IMR-90 (cell line): ENCODE measurements at regions not wholly inside any gene's neighbourhood (a gene's known extent, or its start where the extent isn't known, plus 50 kb on each side); places are given as distances from the start of the nearest gene placed in this dataset.

Experiments used
- ATAC-seq: fragments of 200-7000 bp; cut with Tn5 transposase; 2 replicates; pipeline ENCODE4 v1.9.1; 2020; ENCODE audit warnings: low read depth, mild to moderate bottlenecking, moderate library complexity
- BruUV-seq: library from RNA; stranded (reverse); fragments of 400-500 nt; replicated peaks from 2 replicates; lab custom pipeline; 2021; lab: Mats Ljungman, UMichigan
- CTCF ChIA-PET: fragments of 300-600 bp; formaldehyde crosslinking; extraction: SDS; loops from one replicate; lab custom pipeline; 2021; ENCODE audit warnings: antibody characterized with exemption; lab: Yijun Ruan, JAX
- POLR2A ChIA-PET: fragments of 300-600 bp; sonication (Branson Sonifier 250); formaldehyde crosslinking; loops from one replicate; lab custom pipeline; 2022; ENCODE audit warnings: antibody characterized with exemption; ENCODE audit not compliant: unreplicated experiment; lab: Charles Lee
- DNase-seq: peaks from one replicate; pipeline ENCODE4 v3.0.0; 2013
- H2AFZ ChIP-seq: replicated peaks from 2 replicates; pipeline ENCODE3; 2013; ENCODE audit warnings: low read length, mild to moderate bottlenecking; ENCODE audit not compliant: poor library complexity
- H2AK5ac ChIP-seq: 2 replicates; pipeline ENCODE4 v1.6.1; 2013; ENCODE audit warnings: low read depth, low read length, inconsistent platforms
- H2AK9ac ChIP-seq: replicated peaks from 2 replicates; pipeline ENCODE3; 2013; ENCODE audit warnings: mild to moderate bottlenecking, low read depth, low read length, moderate library complexity; ENCODE audit not compliant: poor library complexity
- H2BK120ac ChIP-seq: 2 replicates; pipeline ENCODE4 v1.6.1; 2013; ENCODE audit warnings: low read depth, low read length, inconsistent platforms
- H2BK15ac ChIP-seq: 3 replicates; pipeline ENCODE4 v1.6.1; 2013; ENCODE audit warnings: low read depth, low read length, inconsistent platforms
- H2BK20ac ChIP-seq: 2 replicates; pipeline ENCODE4 v1.6.1; 2013; ENCODE audit warnings: low read depth, mild to moderate bottlenecking, inconsistent platforms, low read length, moderate library complexity
- H2BK5ac ChIP-seq: 2 replicates; pipeline ENCODE4 v1.6.1; 2013; ENCODE audit warnings: mild to moderate bottlenecking, low read depth, low read length, inconsistent platforms; ENCODE audit not compliant: poor library complexity, severe bottlenecking
- H3K14ac ChIP-seq: replicated peaks from 2 replicates; pipeline ENCODE4 v1.6.1; 2013; ENCODE audit warnings: low read depth, low read length, inconsistent platforms
- H3K18ac ChIP-seq: 2 replicates; pipeline ENCODE4 v1.6.1; 2013; ENCODE audit warnings: low read depth, low read length, control low read depth
- H3K23ac ChIP-seq: 2 replicates; pipeline ENCODE4 v1.6.1; 2013; ENCODE audit warnings: low read depth, low read length, inconsistent platforms
- H3K27ac ChIP-seq: 2 replicates; pipeline ENCODE4 v1.5.1; 2013; ENCODE audit warnings: mild to moderate bottlenecking, control low read depth, low read length; ENCODE audit not compliant: insufficient read depth
- H3K27me3 ChIP-seq: 2 replicates; pipeline ENCODE4 v1.6.1; 2013; ENCODE audit warnings: low read length; ENCODE audit not compliant: control insufficient read depth, insufficient read depth
- H3K36me3 ChIP-seq: 2 replicates; pipeline ENCODE4 v1.6.1; 2013; ENCODE audit warnings: low read length, mixed read lengths; ENCODE audit not compliant: control insufficient read depth, insufficient read depth
- H3K4ac ChIP-seq: 2 replicates; pipeline ENCODE4 v1.6.1; 2013; ENCODE audit warnings: low read depth, low read length, inconsistent platforms
- H3K4me1 ChIP-seq: 2 replicates; pipeline ENCODE4 v1.6.1; 2013; ENCODE audit warnings: low read length, mixed read lengths; ENCODE audit not compliant: control insufficient read depth, insufficient read depth
- H3K4me2 ChIP-seq: 2 replicates; pipeline ENCODE4 v1.6.1; 2013; ENCODE audit warnings: low read depth, mild to moderate bottlenecking, control low read depth, low read length, moderate library complexity
- H3K4me3 ChIP-seq: 2 replicates; pipeline ENCODE4 v1.5.1; 2013; ENCODE audit warnings: low read depth, mild to moderate bottlenecking, control low read depth, low read length, moderate library complexity; ENCODE audit not compliant: insufficient read depth
- H3K56ac ChIP-seq: 2 replicates; pipeline ENCODE4 v1.6.1; 2013; ENCODE audit warnings: low read length, inconsistent platforms; ENCODE audit not compliant: insufficient read depth; ENCODE audit errors: extremely low read depth
- H3K79me1 ChIP-seq, 2 experiments: 2 replicates each; pipeline ENCODE4 v1.6.1; 2013; ENCODE audit warnings: low read length in 2 of 2, inconsistent platforms in 1 of 2, low read depth in 1 of 2
- H3K9ac ChIP-seq: 2 replicates; pipeline ENCODE4 v1.6.1; 2013; ENCODE audit warnings: low read depth, low read length, control low read depth
- H3K9me1 ChIP-seq: 2 replicates; pipeline ENCODE4 v1.6.1; 2013; ENCODE audit warnings: low read length, inconsistent platforms; ENCODE audit not compliant: insufficient read depth
- H3K9me3 ChIP-seq: 2 replicates; pipeline ENCODE4 v1.6.1; 2013; ENCODE audit warnings: low read length; ENCODE audit not compliant: control insufficient read depth, insufficient read depth
- H4K20me1 ChIP-seq: 2 replicates; pipeline ENCODE4 v1.6.1; 2013; ENCODE audit warnings: low read length, inconsistent platforms; ENCODE audit not compliant: insufficient read depth
- H4K5ac ChIP-seq: 2 replicates; pipeline ENCODE4 v1.6.1; 2013; ENCODE audit warnings: mild to moderate bottlenecking, low read depth, low read length, control low read depth
- H4K8ac ChIP-seq, 2 experiments: 2 replicates each; pipeline ENCODE4 v1.6.1; 2013; ENCODE audit warnings: low read depth in 2 of 2, low read length in 2 of 2, control low read depth in 1 of 2, inconsistent platforms in 1 of 2
- H4K91ac ChIP-seq: 2 replicates; pipeline ENCODE4 v1.6.1; 2013; ENCODE audit warnings: low read depth, low read length, inconsistent platforms; ENCODE audit not compliant: insufficient read depth
- BHLHE40 ChIP-seq: fragments of 150-350 bp; IDR thresholded peaks from 2 replicates; pipeline ENCODE4 v1.6.1; 2016; ENCODE audit warnings: mild to moderate bottlenecking, low read depth, low read length
- CEBPB ChIP-seq: IDR thresholded peaks from 2 replicates; pipeline ENCODE4 v1.6.1; 2012; ENCODE audit warnings: low read depth, low read length, improper control_type of control experiment
- CHD1 ChIP-seq: IDR thresholded peaks from 2 replicates; pipeline ENCODE4 v1.6.1; 2012; ENCODE audit warnings: low read depth, low read length, improper control_type of control experiment
- FOS ChIP-seq: fragments of 150-350 bp; IDR thresholded peaks from 2 replicates; pipeline ENCODE4 v1.6.1; 2016; ENCODE audit warnings: low read depth, low read length
- MAFK ChIP-seq: IDR thresholded peaks from 2 replicates; pipeline ENCODE4 v1.6.1; 2012; ENCODE audit warnings: low read depth, low read length, improper control_type of control experiment
- MAZ ChIP-seq: IDR thresholded peaks from 2 replicates; pipeline ENCODE4 v1.6.1; 2012; ENCODE audit warnings: low read depth, mild to moderate bottlenecking, low read length, improper control_type of control experiment, moderate library complexity, borderline replicate concordance
- MXI1 ChIP-seq: IDR thresholded peaks from 2 replicates; pipeline ENCODE4 v1.6.1; 2012; ENCODE audit warnings: low read depth, mild to moderate bottlenecking, low read length, moderate library complexity, borderline replicate concordance
- NFE2L2 ChIP-seq: fragments of 150-350 bp; IDR thresholded peaks from 2 replicates; pipeline ENCODE4 v1.6.1; 2016; ENCODE audit warnings: low read depth, mild to moderate bottlenecking, low read length
- POLR2A ChIP-seq: IDR thresholded peaks from 2 replicates; pipeline ENCODE4 v1.6.1; 2012; ENCODE audit warnings: mild to moderate bottlenecking, low read depth, low read length
- RAD21 ChIP-seq: IDR thresholded peaks from 2 replicates; pipeline ENCODE4 v1.6.1; 2012; ENCODE audit warnings: low read length, improper control_type of control experiment
- RCOR1 ChIP-seq: IDR thresholded peaks from 2 replicates; pipeline ENCODE4 v1.6.1; 2012; ENCODE audit warnings: mild to moderate bottlenecking, low read length, improper control_type of control experiment; ENCODE audit not compliant: insufficient replicate concordance
- RFX5 ChIP-seq: IDR thresholded peaks from 2 replicates; pipeline ENCODE4 v1.8.0; 2012; ENCODE audit warnings: low read depth, mild to moderate bottlenecking, low read length, moderate library complexity
- SMC3 ChIP-seq: fragments of 150-350 bp; IDR thresholded peaks from 2 replicates; pipeline ENCODE4 v1.6.1; 2016; ENCODE audit warnings: low read depth, mild to moderate bottlenecking, antibody characterized with exemption, low read length, moderate library complexity
- WGBS, 2 experiments: methylation state at CpG; one replicate each; pipeline versions ENCODE4 v1.1.5 to v1.1.7; 2013; ENCODE audit warnings: missing lambda C conversion rate in 2 of 2; ENCODE audit not compliant: insufficient read length in 1 of 2; ENCODE audit errors: extremely low coverage in 2 of 2; 5-methylcytosine and 5-hydroxymethylcytosine counted together
- dilution Hi-C: fragments of 300-500 bp; cut with HindIII; formaldehyde crosslinking; loops from one replicate; pipeline ENCODE4 v1.14.3; 2018; ENCODE audit warnings: low sequenced_read_pairs; ENCODE audit not compliant: unreplicated experiment
- in situ Hi-C: fragments of 300-500 bp; cut with MboI; formaldehyde crosslinking; loops from 3 replicates; pipeline ENCODE4 v1.14.3; 2019; ENCODE audit warnings: low sequenced_read_pairs, inconsistent platforms, mixed read lengths
- intact Hi-C: fragments of 100-400 bp; cut with micrococcal nuclease; formaldehyde crosslinking; loops from 2 replicates; pipeline ENCODE4 v1.10.0; 2022
- TF ChIP-seq, protein P1 (sequence below): fragments of 150-350 bp; IDR thresholded peaks from 2 replicates; pipeline ENCODE4 v1.6.1; 2017; ENCODE audit warnings: mild to moderate bottlenecking, antibody characterized with exemption, low read length, low read depth
- TF ChIP-seq, protein P2 (sequence below): conservative IDR thresholded peaks from 2 replicates; pipeline ENCODE4 v1.5.1; 2012; ENCODE audit warnings: mild to moderate bottlenecking, low read depth, low read length, improper control_type of control experiment
- TF ChIP-seq, protein P3 (sequence below): fragments of 150-350 bp; IDR thresholded peaks from 2 replicates; pipeline ENCODE4 v1.6.1; 2016; ENCODE audit warnings: low read depth, mild to moderate bottlenecking, low read length, moderate library complexity, borderline replicate concordance

DNA sequence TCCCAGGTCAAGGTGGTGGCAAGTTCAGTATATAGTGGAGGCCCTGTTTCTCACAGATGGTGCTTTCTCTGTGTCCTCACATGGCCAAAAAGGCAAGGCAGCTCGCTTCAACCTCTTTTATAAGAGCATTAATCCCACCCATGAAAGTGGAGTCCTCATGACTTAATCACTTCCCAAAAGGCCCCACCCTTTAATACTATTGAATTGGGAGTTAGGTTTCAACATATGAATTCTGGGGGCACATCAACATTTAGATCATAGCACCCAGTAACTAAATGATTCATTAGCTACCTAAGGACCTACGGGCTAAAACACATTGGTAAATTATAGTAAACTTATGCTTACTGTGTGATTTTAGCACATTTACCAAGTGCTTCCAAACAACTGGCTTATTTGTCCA is 317.9 kb downstream of the LTN1 start:
- Histone ChIP-seq H3K4ac (no peak overlapping the region), H3K56ac (no peak overlapping the region), H3K9me3 (no peaks in the 10 kb centered on the region), H3K36me3 (no peaks in the 10 kb centered on the region), H3K4me2 (no peak overlapping the region), H4K8ac (no peak overlapping the region), H3K79me1 (no peaks in the 10 kb centered on the region), H2BK20ac (0 out of 2 replicates have a peak overlapping the region, but pooled peaks have one; percentile 3), H2AK9ac (no peak overlapping the region), H3K23ac (no peak overlapping the region), H4K91ac (no peak overlapping the region), H3K18ac (no peak overlapping the region), H3K27me3 (no peaks in the 10 kb centered on the region), H2AFZ (no peak overlapping the region), H4K5ac (no peak overlapping the region), H3K27ac (no peak overlapping the region), H3K4me3 (no peak overlapping the region), H3K9ac (no peak overlapping the region), H2BK5ac (no peak overlapping the region), H2BK15ac (no peak overlapping the region), H3K14ac (no peak overlapping the region), H3K4me1 (peaks cover 2% of the 10 kb centered on the region; the same call in 1 of the 2 replicates), H2BK120ac (no peak overlapping the region), H4K20me1 (no peaks in the 10 kb centered on the region), H3K9me1 (no peaks in the 10 kb centered on the region), H2AK5ac (no peak overlapping the region)
- BruUV-seq = no TSS peak
- ChIA-PET POLR2A (no interaction called here), CTCF (no interaction called here)
- intact Hi-C loops (no loop called here), in situ Hi-C loops (no loop called here), dilution Hi-C loops (no loop called here)
- TF ChIP-seq MAZ = no peak
- TF ChIP-seq RAD21 = no peak
- TF ChIP-seq, protein P1, sequence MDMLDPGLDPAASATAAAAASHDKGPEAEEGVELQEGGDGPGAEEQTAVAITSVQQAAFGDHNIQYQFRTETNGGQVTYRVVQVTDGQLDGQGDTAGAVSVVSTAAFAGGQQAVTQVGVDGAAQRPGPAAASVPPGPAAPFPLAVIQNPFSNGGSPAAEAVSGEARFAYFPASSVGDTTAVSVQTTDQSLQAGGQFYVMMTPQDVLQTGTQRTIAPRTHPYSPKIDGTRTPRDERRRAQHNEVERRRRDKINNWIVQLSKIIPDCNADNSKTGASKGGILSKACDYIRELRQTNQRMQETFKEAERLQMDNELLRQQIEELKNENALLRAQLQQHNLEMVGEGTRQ = no peak
- no peak for TF ChIP-seq RCOR1
- no peak for TF ChIP-seq SMC3
- TF ChIP-seq, protein P2, sequence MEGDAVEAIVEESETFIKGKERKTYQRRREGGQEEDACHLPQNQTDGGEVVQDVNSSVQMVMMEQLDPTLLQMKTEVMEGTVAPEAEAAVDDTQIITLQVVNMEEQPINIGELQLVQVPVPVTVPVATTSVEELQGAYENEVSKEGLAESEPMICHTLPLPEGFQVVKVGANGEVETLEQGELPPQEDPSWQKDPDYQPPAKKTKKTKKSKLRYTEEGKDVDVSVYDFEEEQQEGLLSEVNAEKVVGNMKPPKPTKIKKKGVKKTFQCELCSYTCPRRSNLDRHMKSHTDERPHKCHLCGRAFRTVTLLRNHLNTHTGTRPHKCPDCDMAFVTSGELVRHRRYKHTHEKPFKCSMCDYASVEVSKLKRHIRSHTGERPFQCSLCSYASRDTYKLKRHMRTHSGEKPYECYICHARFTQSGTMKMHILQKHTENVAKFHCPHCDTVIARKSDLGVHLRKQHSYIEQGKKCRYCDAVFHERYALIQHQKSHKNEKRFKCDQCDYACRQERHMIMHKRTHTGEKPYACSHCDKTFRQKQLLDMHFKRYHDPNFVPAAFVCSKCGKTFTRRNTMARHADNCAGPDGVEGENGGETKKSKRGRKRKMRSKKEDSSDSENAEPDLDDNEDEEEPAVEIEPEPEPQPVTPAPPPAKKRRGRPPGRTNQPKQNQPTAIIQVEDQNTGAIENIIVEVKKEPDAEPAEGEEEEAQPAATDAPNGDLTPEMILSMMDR = no peak
- TF ChIP-seq FOS = no peak
- no peak for TF ChIP-seq POLR2A
- TF ChIP-seq BHLHE40 = no peak
- TF ChIP-seq CEBPB = no peak
- no peak for TF ChIP-seq MXI1
- TF ChIP-seq MAFK = no peak
- TF ChIP-seq RFX5 = no peak
- no peak for TF ChIP-seq NFE2L2
- TF ChIP-seq, protein P3, sequence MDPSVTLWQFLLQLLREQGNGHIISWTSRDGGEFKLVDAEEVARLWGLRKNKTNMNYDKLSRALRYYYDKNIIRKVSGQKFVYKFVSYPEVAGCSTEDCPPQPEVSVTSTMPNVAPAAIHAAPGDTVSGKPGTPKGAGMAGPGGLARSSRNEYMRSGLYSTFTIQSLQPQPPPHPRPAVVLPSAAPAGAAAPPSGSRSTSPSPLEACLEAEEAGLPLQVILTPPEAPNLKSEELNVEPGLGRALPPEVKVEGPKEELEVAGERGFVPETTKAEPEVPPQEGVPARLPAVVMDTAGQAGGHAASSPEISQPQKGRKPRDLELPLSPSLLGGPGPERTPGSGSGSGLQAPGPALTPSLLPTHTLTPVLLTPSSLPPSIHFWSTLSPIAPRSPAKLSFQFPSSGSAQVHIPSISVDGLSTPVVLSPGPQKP = no peak
- TF ChIP-seq CHD1 = no peak
- ATAC-seq (no peak), DNase-seq (no peak)
- WGBS, 2 experiments = no CpG with 5 or more reads among the region's 2 CpGs
